K562 (cell line): ENCODE measurements at regions not wholly inside any gene's neighbourhood (a gene's known extent, or its start where the extent isn't known, plus 50 kb on each side); places are given as distances from the start of the nearest gene placed in this dataset.
A peak's percentile ranks its signal among the peaks of the same experiment; 100 is the strongest.

Source experiments
- CEBPG ChIP-seq, 3 experiments: fragments of 200-800 bp in 1 of 3; sonication (Bioruptor generic) in 1 of 3; sonication (generic) in 1 of 3; formaldehyde crosslinking in 1 of 3; IDR thresholded peaks in 2 of 3; conservative IDR thresholded peaks in 1 of 3; 2 replicates each; pipeline versions ENCODE4 v1.6.1 to v1.8.0; 2016 to 2022; ENCODE audit warnings: missing compliant biosample characterization in 2 of 3, missing genetic modification characterization in 2 of 3, mild to moderate bottlenecking in 1 of 3, missing genetic modification reagents in 1 of 3
- CHD2 ChIP-seq: IDR thresholded peaks from 2 replicates; pipeline ENCODE4 v1.6.1; 2011; ENCODE audit warnings: low read depth, low read length
- DPF2 ChIP-seq: fragments of 450-650 bp; IDR thresholded peaks from 2 replicates; pipeline ENCODE4 v1.6.1; 2016
- FOXM1 ChIP-seq, 2 experiments: fragments of 450-650 bp in 1 of 2; sonication (generic) in 1 of 2; formaldehyde crosslinking in 1 of 2; IDR thresholded peaks; 2 replicates each; pipeline versions ENCODE4 v1.6.1 to v1.9.0; 2017 to 2022; ENCODE audit warnings: low read depth in 2 of 2, mild to moderate bottlenecking in 2 of 2, missing genetic modification reagents in 1 of 2, moderate library complexity in 1 of 2
- GABPB2 ChIP-seq: fragments of 250-450 bp; sonication (Bioruptor Pico); conservative IDR thresholded peaks from 2 replicates; pipeline ENCODE4 v1.5.1; 2021; ENCODE audit warnings: mild to moderate bottlenecking
- HDAC1 ChIP-seq, 2 experiments: fragments of 450-650 bp; IDR thresholded peaks; 2 replicates each; pipeline ENCODE4 v1.6.1; 2016 to 2017; ENCODE audit warnings: inconsistent platforms in 1 of 2, mild to moderate bottlenecking in 1 of 2, moderate library complexity in 1 of 2
- HMG20B ChIP-seq: fragments of 250-450 bp; sonication (Bioruptor Pico); IDR thresholded peaks from 2 replicates; pipeline ENCODE4 v1.5.0; 2021; ENCODE audit warnings: mild to moderate bottlenecking
- HNRNPK ChIP-seq: fragments of 200-400 bp; formaldehyde crosslinking; IDR thresholded peaks from one replicate; pipeline ENCODE4 v1.6.1; 2018; ENCODE audit warnings: mild to moderate bottlenecking, low read depth, low read length; ENCODE audit not compliant: poor library complexity, severe bottlenecking
- HSF4 ChIP-seq: fragments of 250-450 bp; sonication (Bioruptor Pico); IDR thresholded peaks from 2 replicates; pipeline ENCODE4 v2.1.2; 2022; ENCODE audit warnings: mild to moderate bottlenecking, moderate library complexity, borderline replicate concordance
- MEIS2 ChIP-seq: fragments of 450-650 bp; IDR thresholded peaks from 2 replicates; pipeline ENCODE4 v1.6.1; 2014; ENCODE audit warnings: mild to moderate bottlenecking; ENCODE audit not compliant: partially characterized antibody
- MYBL2 ChIP-seq, 2 experiments: fragments of 450-650 bp in 1 of 2; sonication (generic) in 1 of 2; formaldehyde crosslinking in 1 of 2; IDR thresholded peaks; 2 replicates each; pipeline versions ENCODE4 v1.6.1 to v1.8.1; 2017 to 2022; ENCODE audit warnings: borderline replicate concordance in 1 of 2, inconsistent platforms in 1 of 2, low read depth in 1 of 2, mild to moderate bottlenecking in 1 of 2, missing genetic modification reagents in 1 of 2, moderate library complexity in 1 of 2
- NFYB ChIP-seq: IDR thresholded peaks from 2 replicates; pipeline ENCODE4 v1.6.1; 2011; ENCODE audit warnings: mild to moderate bottlenecking, moderate library complexity; ENCODE audit not compliant: insufficient read length; ENCODE audit errors: extremely low read depth
- POLR3G ChIP-seq: IDR thresholded peaks from 2 replicates; pipeline ENCODE4 v1.6.1; 2011; ENCODE audit not compliant: insufficient read length, insufficient replicate concordance; ENCODE audit errors: extremely low read depth
- SMARCC2 ChIP-seq: fragments of 450-650 bp; IDR thresholded peaks from 2 replicates; pipeline ENCODE4 v1.6.1; 2017; ENCODE audit warnings: antibody characterized with exemption, moderate library complexity, mild to moderate bottlenecking, low read depth
- SOX6 ChIP-seq: fragments of 450-650 bp; IDR thresholded peaks from 2 replicates; pipeline ENCODE4 v1.6.1; 2014; ENCODE audit warnings: mild to moderate bottlenecking
- TGIF2 ChIP-seq: sonication (generic); formaldehyde crosslinking; IDR thresholded peaks from 2 replicates; pipeline ENCODE4 v1.8.1; 2022; ENCODE audit warnings: mild to moderate bottlenecking, missing genetic modification reagents, moderate library complexity
- ZC3H11A ChIP-seq: IDR thresholded peaks from 2 replicates; pipeline ENCODE4 v1.6.1; 2012; ENCODE audit warnings: low read depth, low read length, improper control_type of control experiment
- ZNF347 ChIP-seq: fragments of 450-650 bp; formaldehyde crosslinking; IDR thresholded peaks from 2 replicates; pipeline ENCODE4 v1.4.0; 2020; ENCODE audit warnings: low read depth, mild to moderate bottlenecking, moderate library complexity
- TF ChIP-seq, protein P1 (sequence below): fragments of 450-650 bp; IDR thresholded peaks from 2 replicates; pipeline ENCODE4 v1.7.1; 2018; ENCODE audit warnings: mild to moderate bottlenecking, low read depth; ENCODE audit not compliant: partially characterized antibody
- TF ChIP-seq, protein P2 (sequence below), 2 experiments: IDR thresholded peaks; 2 replicates each; pipeline ENCODE4 v1.6.1; 2012; ENCODE audit warnings: improper control_type of control experiment in 2 of 2, low read depth in 2 of 2, low read length in 2 of 2, borderline replicate concordance in 1 of 2

DNA sequence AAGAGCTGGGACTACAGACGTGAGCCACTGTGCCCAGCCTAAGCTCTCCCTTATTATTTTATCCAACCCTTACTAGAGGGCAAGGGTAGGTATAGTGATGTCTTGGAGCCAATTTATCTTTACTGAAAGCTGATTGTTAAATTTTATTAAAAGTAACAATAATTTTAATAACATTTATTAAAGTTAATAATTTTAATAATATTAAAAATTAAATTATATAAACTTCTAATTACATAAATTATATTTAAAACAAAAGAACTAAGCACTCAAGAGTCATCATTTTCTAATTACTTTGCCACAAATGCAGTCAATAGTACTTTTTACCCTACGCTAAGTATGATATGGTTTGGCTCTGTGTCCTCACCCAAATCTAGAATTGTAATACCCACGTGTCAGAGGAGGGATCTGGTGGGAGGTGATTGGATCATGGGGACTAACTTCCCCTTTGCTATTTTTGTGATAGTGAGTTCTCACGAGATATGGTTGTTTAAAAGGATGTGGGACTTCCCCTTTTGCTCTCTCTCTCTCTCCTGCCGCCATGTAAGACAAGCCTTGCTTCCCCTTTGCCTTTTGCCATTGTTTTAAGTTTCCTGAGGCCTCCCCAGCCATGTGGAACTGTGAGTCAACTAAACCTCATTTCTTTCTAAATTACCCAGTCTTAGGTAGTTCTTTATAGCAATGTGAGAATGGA is 58.4 kb upstream of the ETV1 start (continued):
- TF ChIP-seq, protein P1, sequence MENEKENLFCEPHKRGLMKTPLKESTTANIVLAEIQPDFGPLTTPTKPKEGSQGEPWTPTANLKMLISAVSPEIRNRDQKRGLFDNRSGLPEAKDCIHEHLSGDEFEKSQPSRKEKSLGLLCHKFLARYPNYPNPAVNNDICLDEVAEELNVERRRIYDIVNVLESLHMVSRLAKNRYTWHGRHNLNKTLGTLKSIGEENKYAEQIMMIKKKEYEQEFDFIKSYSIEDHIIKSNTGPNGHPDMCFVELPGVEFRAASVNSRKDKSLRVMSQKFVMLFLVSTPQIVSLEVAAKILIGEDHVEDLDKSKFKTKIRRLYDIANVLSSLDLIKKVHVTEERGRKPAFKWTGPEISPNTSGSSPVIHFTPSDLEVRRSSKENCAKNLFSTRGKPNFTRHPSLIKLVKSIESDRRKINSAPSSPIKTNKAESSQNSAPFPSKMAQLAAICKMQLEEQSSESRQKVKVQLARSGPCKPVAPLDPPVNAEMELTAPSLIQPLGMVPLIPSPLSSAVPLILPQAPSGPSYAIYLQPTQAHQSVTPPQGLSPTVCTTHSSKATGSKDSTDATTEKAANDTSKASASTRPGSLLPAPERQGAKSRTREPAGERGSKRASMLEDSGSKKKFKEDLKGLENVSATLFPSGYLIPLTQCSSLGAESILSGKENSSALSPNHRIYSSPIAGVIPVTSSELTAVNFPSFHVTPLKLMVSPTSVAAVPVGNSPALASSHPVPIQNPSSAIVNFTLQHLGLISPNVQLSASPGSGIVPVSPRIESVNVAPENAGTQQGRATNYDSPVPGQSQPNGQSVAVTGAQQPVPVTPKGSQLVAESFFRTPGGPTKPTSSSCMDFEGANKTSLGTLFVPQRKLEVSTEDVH = no peak
- TF ChIP-seq HSF4 (CRISPR knock-in tag) = no peak
- TF ChIP-seq GABPB2 (CRISPR knock-in tag) = no peak
- no peak for TF ChIP-seq HMG20B (CRISPR knock-in tag)
- no peak for TF ChIP-seq ZC3H11A
- no peak for TF ChIP-seq ZNF347 (CRISPR knock-in tag)
- no peak for TF ChIP-seq TGIF2 (CRISPR knock-in tag)
- no peak for TF ChIP-seq SMARCC2
- TF ChIP-seq CHD2 = peak; percentile 76
- no peak for TF ChIP-seq NFYB
- no peak for TF ChIP-seq CEBPG (CRISPR knock-in tag; IDR thresholded peaks at IDR 0.05)
- no peak for TF ChIP-seq CEBPG (tag; conservative IDR thresholded peaks at IDR 0.05 in 1 of 2, IDR thresholded peaks at IDR 0.05 in 1 of 2)
- no peak for TF ChIP-seq SOX6
- no peak for TF ChIP-seq HDAC1 (IDR thresholded peaks at IDR 0.05)
- TF ChIP-seq MEIS2 = no peak
- TF ChIP-seq HNRNPK = no peak
- TF ChIP-seq, protein P2, sequence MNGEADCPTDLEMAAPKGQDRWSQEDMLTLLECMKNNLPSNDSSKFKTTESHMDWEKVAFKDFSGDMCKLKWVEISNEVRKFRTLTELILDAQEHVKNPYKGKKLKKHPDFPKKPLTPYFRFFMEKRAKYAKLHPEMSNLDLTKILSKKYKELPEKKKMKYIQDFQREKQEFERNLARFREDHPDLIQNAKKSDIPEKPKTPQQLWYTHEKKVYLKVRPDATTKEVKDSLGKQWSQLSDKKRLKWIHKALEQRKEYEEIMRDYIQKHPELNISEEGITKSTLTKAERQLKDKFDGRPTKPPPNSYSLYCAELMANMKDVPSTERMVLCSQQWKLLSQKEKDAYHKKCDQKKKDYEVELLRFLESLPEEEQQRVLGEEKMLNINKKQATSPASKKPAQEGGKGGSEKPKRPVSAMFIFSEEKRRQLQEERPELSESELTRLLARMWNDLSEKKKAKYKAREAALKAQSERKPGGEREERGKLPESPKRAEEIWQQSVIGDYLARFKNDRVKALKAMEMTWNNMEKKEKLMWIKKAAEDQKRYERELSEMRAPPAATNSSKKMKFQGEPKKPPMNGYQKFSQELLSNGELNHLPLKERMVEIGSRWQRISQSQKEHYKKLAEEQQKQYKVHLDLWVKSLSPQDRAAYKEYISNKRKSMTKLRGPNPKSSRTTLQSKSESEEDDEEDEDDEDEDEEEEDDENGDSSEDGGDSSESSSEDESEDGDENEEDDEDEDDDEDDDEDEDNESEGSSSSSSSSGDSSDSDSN (IDR thresholded peaks at IDR 0.05; ENCODE audit: borderline replicate concordance in 1 of 2, low read depth in 2 of 2, low read length in 2 of 2) = no peak
- TF ChIP-seq FOXM1 (IDR thresholded peaks at IDR 0.05; ENCODE audit: low read depth) = peak; percentile 36; the same call in 1 of the 2 replicates
- no peak for TF ChIP-seq FOXM1 (CRISPR knock-in tag; IDR thresholded peaks at IDR 0.05; ENCODE audit: low read depth)
- no peak for TF ChIP-seq POLR3G
- TF ChIP-seq MYBL2 (IDR thresholded peaks at IDR 0.05; ENCODE audit: low read depth) = 0 out of 2 replicates have a peak, but pooled peaks have one; percentile 29
- no peak for TF ChIP-seq MYBL2 (CRISPR knock-in tag; IDR thresholded peaks at IDR 0.05; ENCODE audit: borderline replicate concordance)
- TF ChIP-seq DPF2 = no peak
